Epithelial cell of prostate (primary cell): ENCODE measurements at regions not wholly inside any gene's neighbourhood (a gene's known extent, or its start where the extent isn't known, plus 50 kb on each side); places are given as distances from the start of the nearest gene placed in this dataset.

Source experiments
- DNase-seq: peaks from one replicate; pipeline ENCODE4 v3.0.0-alpha.2; 2011; ENCODE audit warnings: low read depth, low spot score
- H3K27ac ChIP-seq: fragments of 450-650 bp; 2 replicates; pipeline ENCODE4 v1.5.1; 2017; ENCODE audit warnings: mild to moderate bottlenecking

DNA sequence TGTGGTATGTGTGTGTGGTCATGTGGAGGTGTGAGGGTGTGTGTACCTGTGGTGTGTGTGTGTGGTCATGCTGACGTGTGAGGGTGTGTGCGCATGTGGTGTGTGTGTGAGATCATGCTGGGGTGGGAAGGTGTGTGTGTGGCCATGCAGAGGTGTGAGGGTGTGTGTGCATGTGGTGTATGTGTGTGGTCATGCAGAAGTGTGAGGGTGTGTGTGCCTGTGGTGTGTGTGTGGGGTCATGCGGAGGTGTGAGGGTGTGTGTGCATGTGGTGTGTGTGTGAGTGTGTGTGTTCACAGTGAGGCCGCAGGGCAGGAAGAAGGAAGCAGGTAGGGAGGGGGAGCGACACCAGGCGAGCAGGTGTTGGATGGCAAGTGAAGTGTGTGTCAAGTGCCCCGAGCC is 259.0 kb downstream of the LOXHD1 start:
- no peak overlapping the region for H3K27ac ChIP-seq
- DNase-seq: no peak

DNA sequence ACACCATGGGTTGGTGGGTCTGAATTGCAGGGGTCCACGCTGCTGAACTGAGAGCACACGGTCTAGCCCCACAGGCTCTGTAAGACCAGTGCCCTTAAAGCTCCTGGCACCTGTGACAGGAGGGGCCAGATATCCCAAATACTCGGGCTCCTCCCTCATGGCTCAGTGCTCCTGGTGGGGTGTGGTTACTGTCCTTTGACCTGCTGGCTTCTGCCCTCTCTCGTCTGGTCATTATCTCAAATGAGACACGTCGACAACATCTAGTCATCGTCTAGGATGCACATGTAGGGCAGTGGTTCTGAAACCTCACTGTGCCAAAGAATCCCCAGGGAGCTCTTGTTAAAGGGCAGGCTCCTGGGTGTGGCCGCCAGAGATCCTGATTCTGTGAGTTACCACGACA is 258.4 kb downstream of the LOXHD1 start:
- no peak overlapping the region for H3K27ac ChIP-seq

DNA sequence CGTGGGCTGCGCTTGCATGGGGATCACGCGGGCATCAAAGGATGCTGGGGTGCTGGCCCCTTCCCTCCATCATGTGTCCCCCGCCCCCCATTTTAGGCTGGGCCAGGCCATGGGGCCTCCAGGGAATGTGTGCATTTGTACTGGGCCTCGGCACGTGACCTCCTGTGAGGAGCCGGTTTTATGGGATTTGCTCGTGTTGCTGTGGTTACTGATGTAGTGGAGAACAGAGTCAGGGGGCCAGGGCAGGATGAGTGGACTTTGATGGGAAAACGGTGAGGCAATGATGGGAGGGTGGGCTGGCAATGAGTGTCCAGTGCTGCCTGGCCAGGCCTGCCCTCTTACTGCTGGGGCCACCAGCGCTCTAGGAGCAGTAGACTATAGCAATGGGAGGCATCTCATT is 257.7 kb downstream of the LOXHD1 start:
- DNase-seq: no peak
- H3K27ac ChIP-seq: no peak overlapping the region

More for the DNA sequence above, 258.4 kb downstream of the LOXHD1 start:
- DNase-seq: no peak

DNA sequence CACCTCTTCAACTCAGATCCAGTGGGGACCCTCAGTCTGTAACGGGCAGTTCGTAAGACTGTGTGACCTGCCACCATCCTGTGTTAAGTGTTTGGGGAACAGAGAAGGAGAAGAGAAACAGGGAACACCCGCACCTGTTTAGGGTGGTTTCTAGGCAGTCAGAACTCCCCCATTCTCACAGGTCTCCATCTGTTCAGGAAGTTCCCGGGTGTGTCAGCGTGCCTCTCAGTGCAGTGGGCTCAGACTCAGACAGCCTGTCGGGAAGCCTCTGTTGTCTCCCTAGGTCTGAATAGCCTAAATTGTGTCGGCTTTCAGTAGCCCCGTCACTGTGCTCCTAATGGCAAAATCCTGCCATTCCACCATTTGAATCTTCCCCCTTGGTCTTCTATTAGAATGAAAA is 256.6 kb downstream of the LOXHD1 start:
- no peak for DNase-seq

DNA sequence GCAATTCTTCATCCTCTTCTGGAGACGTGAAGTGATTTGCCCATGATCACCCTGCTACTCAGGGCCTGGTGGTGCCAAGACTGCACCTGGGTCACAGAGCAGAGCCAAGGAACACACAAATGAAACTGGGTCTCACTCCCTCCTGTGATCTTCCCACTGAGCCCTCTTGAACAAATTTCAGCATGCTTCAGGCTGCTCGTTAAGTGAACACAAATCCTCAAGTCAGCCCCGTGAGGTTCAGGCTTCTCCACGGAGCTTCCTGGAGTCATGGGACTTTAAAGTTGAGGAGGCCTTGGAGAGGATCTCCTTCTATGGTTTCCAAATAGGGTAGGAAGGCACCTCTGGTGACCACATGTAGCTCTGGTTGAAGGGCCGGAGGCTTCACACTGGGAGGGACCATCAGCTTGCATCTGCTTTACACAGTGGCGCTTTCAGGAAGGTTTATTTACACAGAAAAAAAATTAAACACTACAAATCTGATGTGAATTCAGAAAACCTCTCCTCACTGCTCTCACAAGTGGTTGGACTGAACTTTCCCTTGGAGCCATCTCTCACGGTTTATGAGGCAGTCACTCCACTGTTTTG is 255.4 kb downstream of the LOXHD1 start:
- no peak for DNase-seq
- H3K27ac ChIP-seq: no peak overlapping the region

More for the DNA sequence above, 256.6 kb downstream of the LOXHD1 start:
- H3K27ac ChIP-seq: no peak overlapping the region

DNA sequence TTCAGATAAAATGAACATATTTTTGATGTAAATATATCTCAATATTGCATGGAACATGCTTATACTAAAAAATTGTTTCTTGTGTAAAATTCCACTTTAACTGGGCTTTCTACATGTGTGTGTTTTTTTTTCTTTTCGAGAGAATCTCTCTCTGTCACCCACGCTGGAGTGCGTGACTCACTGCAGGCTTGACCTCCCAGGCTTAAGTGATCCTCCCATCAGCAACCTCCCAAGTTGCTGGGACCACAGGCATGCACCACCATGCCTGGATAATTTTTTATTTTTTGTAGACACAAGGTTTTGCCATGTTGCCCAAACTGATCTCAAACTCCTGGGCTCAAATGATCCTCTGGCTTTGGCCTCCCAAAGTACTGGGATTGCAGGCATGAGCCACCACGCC is 254.6 kb downstream of the LOXHD1 start:
- no peak overlapping the region for H3K27ac ChIP-seq
- DNase-seq: no peak

DNA sequence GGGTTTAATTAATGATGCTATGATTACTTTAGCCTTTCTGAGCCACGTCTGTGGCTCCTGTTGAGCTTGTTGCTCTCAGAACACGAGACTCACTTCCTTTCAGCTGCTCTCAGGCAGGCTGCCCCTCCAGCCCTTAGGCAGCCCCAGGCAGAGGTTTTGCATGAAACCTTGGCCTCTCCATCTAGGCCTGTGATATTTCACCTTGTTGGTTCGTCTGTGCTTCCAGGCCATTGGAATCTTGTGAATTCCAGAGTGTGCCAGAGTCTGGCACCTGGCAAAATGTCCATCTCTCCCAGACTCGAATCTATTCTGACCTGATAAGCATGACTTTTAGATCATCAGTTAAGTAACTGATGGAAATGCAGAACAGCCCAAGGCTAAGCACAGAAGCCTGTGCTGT is 254.1 kb downstream of the LOXHD1 start:
- no peak for DNase-seq
- H3K27ac ChIP-seq: no peak overlapping the region

DNA sequence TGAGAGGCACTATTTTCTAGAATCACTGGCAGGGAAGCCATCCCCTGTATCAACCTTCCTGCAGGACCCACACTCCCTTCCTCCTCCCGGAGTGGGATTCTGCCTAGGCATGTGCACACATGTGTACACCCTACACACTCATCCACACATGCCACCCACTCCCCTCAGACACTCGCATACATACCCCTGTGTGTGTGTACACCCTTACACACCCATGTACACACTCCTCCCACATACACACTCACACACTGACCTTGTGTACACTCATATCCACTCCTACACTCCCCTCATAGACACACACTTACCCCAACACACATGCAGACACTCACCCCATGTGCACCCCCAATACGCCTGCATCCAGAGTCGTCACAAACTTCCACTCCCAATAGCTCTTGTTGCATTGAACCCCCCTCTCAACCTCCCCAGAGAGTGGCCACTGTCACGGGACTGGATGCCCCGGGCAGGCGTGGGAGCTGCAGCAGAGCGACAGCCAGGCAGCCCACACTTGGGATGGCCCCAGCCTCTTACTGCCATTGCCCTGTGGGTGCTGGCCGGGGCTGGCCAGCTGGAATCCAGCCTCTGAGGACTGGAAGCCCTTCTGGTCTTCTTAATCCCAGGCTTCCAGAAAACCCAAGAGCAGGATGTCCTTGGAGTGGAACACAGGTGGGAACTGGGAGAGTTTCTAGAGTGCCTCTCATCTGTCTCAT is 251.0 kb downstream of the LOXHD1 start:
- DNase-seq: no peak
- no peak overlapping the region for H3K27ac ChIP-seq

DNA sequence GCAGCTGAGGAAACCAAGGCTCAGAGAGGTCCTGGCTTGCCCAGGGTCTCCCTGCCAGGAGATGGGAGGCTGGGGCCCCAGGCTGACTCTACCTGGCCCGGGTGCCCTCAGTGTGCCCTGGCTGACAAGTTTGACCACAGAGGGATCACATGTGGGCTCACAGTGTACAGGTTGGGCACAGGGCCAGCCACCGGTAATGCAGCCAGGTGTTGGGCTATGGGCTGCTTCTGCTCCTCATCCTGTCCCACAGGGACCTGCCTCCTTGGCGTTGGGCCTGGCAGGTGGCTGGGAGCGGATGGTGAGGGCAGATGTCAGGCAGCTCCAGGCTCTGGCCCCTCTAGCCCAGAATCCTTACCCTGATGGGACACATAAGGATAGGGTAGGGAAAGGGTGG is 250.5 kb downstream of the LOXHD1 start:
- H3K27ac ChIP-seq: no peak overlapping the region
- DNase-seq: no peak

DNA sequence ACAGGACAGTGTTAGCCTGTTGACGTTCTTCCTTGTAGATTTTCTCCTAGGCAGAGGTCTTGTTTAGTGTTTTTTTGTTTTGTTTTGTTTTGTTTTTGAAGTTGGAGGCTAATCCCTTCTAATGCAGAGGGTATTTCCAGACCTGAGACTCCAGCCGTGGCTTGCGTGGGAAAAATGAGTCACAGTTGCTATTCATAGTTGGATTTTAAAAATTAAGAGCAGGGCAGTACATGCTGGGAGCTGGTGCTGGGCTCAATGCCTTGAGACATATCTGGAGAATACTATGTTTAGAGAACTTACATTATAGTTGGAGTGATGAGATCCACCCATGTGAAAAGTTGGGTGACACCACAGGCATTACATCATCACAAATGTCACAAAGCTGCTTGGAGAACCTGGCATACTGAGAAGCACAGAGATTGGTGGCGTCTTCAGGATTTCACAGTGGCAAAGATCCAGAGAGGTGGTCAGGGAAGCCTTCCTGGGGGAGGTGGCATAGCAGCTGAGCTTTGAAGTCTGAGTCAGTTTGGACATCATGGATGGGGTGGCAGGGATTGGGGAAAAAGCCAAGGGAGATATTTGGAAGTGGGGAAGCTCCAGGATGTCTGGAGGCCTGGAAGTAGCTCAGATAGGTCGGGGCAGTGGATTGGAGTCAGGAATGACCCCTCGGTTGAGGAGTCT is 249.4 kb downstream of the LOXHD1 start:
- no peak for DNase-seq
- H3K27ac ChIP-seq: no peak overlapping the region

DNA sequence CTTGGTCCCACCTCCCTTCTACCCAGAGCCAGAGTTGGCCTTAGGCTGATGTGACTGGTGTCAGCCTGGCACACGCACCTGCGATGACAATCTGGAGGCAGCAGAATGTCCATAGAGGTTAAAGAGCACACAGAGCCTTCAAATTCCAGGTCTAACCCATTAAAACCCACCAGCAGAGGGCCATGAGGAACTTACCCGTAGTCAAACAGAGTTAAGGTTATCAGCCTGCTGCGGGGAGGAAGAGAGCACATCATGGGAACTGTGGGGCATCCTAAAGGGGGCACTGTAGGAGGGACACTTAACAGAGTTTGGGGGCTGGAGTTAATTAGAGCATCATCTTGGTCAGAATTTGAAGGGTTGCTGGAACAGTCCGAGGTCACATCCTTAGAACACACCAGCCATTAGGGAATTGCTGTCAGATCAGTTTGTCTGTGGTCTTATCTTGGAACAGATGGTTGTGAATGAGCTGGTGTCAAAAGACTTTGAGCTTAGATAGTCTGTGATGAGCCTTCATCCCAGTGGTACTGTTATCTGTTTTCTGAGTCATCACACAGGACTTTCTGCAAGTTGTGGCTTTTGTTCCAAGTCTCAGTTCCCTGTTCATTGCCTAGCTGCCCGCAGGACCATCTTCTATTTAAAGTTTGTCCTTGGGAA is 248.6 kb downstream of the LOXHD1 start:
- DNase-seq: no peak
- no peak overlapping the region for H3K27ac ChIP-seq

DNA sequence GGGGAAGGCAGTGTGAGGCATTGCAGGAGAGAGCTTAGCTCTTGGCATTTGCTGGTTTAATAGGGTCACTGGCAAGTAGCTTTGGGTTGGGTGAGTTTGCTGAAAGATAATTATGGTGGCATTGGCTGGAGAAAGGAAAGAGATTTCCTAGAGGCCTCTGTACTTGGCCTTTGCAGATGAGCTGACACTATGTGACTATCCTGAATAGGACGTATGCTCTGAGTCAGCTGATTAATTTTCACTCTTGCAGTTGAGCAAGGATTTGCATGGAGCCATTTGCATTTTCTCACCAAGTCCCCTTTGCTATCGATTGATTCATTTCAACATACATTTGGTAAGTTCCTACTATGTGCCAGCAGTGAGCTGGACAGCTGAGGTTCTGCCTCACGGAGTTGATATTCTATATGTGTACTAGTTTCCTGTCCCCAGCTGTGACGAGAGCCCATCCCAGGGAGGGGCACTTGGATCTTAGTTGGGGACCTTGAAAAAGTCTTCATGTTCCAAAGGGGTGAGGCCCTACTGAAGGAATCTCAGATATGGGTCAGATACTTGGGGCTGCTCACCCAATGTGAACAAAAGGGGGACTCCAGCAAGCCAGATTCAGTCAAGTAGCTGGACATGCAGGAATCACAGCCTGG is 245.7 kb downstream of the LOXHD1 start:
- no peak overlapping the region for H3K27ac ChIP-seq
- DNase-seq: no peak

DNA sequence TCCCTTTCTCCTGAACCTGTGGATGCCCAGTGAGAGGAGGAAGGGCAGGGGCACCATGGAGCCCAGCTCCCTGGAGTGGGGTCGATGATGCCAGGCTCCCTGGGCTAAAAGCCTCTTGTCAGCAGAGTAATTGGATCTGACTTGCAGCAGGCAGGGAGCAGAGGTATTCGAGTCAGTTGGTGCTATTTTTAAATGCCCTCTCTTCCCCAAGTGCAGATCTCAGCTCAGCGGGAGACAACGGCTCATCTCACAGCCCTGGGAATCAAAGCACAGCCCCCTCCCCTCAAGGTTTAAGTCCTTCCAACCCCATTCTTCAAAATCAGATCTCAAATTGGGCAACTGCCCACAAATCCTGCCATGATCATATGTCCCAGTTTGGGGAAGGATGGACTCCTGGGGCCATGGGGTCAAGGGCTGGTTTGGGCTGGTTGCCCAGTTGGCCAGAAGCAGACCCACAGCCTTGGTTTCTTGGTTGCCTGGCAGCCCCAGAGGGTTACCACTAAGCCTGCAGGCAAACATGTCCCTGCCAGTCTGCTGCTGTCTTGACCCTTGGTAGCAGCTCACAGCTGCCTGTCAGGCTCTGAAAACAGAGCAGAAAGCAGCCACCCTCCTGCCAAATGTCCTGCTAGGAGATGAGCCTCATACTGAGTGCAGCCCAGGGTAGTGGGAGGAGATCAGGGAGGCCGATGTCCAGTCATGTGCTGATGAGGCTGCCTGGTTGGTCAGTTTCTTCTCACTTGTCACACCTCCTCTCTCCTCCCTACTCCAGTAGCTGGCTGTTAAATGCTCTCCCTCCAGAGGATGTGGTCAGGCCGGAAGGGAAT is 244.9 kb downstream of the LOXHD1 start:
- no peak for DNase-seq
- H3K27ac ChIP-seq: no peak overlapping the region

DNA sequence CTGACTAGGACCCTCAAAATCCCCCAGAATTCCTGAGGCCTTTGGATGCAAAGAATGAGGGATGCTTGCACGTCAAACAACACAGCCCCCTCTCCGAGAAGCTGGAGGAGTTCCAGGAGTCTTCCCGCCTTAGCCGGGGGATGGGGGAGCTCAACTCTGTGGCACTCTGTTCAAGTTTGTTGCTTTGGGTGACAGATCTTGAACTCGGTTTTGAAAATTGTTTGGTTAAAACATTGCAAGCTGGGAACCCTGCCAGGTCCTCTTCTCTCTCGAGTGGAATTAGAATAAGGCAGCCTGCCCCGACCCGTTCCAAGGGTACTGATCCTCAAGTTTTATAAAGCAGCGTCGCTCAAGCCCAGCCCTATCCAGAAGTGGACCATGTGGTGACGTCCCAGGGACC is 244.1 kb downstream of the LOXHD1 start:
- no peak for DNase-seq
- no peak overlapping the region for H3K27ac ChIP-seq

DNA sequence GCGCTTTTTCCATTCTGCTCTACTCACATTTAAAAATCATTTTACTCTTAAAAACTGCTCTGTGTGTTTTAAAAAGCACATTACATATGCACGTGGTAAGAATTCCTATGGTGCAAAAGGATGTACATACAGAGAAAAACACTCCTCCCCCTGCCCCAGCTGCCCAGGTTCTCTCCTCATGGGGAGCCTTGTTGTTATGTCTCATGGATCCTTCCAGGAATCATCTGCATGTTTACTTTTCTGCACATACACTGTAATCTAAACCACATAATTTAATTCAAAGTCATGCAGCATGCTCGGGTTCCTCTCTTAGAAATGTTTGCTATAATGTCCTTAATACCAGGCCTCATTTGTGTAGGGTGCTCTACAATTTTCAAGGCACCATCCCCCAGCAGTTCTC is 243.3 kb downstream of the LOXHD1 start:
- no peak overlapping the region for H3K27ac ChIP-seq
- no peak for DNase-seq

DNA sequence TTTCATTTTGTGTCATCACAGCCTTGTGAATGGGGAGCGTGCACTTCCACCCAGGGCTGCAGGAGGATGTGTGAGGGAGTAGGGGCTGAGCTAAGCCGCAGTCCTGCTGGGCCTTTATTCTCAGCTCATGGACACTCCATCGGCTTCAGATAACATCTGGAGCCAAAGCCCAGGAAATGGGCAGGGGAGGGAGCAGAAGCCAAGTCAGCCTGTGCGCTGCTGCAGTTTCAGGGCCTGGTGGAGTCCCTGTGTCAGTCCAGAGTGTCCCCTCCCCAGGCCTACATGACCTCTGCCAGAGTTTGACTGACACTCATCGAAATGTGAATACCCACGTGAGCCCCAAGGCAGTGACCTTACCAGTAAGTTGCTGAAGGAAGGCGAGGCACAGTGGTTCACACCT is 242.2 kb downstream of the LOXHD1 start:
- DNase-seq: no peak
- H3K27ac ChIP-seq: no peak overlapping the region

DNA sequence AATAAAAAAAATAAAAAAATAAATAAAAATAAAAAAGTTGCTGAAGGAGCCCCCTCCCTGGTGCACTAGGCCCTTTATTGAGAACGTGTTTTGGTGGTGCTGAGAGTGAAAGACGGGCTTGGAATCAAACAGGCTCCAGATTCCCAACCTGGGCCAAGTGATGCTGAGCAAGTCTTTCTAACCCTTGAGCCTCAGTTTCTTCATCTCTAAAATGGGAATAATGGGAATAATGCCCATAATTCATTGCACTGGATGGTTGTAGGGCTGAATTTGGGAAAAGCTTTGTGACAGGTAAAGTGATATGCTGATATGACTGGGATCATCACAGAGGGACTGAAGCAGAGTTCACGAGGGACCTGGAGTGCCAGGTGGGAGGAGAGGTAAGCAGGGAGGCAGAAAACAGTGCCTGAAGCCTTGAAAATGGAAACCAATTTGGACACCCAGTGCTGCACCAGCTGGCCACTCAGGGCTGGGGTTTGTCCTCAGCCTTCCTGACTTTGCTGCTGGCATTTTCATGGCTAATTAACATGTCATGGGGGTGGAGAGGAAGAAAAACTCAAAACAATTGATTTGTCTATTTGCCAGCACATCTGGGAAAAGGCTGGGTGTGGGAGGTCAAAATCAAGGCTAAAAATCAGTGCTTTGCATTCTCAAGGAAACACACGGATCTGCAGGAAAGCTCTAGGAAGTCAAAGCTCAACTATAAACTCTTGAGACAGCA is 241.3 kb downstream of the LOXHD1 start:
- no peak for DNase-seq
- H3K27ac ChIP-seq: no peak overlapping the region

DNA sequence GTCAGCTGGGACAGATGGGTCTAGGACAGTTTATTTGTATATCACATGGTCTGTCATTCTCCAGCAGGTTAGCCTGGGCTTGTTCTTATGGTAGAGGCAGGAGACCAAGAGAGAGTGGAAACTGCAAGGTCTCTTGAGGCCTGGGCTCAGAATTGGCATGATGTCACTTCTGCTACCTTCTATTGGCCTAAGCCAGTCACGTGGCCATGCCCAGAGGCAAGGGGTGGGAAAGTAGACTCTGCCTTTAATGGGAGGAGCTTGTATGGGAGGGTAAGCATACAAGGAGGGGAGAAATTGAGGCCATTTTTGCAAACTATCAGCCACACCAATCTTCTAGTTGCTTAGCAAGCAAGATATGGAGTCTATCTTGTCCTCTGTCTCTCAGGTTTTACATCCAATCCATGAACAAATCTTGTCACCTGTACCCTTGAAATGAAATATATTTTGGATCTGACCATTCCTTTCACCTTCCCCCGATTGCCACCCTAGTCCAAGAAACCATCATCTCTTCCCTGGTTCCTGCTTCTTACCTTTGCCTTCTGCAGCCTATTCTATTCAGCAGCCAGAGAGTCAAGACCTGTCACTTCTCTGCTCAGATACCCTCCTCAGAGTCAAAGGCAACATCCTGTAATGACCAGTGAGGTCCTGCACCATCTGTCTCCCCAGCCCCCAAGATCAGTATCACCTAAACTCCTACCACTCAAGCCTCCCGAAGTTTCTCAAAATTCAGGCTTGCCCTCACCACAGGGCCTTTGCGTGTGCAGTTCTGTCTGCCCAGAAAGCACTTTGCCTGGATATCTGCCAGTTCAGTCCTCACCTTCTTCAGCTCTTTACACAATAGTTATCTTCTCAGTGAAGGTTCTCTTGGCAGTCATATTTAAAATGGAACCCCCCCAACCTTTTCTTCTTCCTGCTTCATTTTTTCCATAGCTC is 240.0 kb downstream of the LOXHD1 start:
- DNase-seq: no peak
- no peak overlapping the region for H3K27ac ChIP-seq
